NCI-H526 (cell line): ENCODE measurements at regions not wholly inside any gene's neighbourhood (a gene's known extent, or its start where the extent isn't known, plus 50 kb on each side); places are given as distances from the start of the nearest gene placed in this dataset.

Experiments used
- DNase-seq, 2 experiments: peaks; one replicate each; lab custom pipeline; 2025; lab: John Stamatoyannopoulos, UW

GRCh38 chr3:132378-132777 lies 64.2 kb upstream of the CHL1 start:
- no peak for DNase-seq

GRCh38 chr3:132904-133303 lies 63.7 kb upstream of the CHL1 start:
- DNase-seq: no peak

DNA sequence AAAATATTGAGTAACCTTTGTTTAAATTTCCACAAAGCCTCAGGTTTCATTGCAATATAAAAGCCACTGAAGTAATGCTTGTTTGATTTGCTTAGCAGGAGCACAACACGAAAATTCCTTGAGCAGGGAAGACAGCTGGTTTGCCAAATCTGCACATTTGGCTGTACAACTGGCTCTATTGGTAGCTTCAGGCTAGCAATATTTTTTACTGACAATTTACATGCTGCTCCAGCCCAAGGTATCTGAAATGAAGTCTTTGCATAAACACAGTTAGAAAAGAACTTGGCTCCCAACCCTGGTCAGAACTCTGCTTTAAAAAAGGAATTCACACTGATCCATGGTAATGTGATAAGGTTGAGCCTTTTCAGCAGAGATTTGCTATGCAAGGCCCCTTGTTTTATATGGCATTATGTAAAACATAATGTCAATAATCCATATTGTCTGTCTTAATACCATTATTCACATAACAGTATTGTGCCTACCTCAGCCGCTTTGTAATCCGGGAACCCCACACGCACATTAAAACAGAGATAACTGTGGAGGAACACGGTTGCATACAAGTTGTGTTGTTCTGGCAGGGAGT lies 55.7 kb upstream of the CHL1 start:
- DNase-seq: no peak
